Erythroblast (primary cell): ENCODE measurements at regions not wholly inside any gene's neighbourhood (a gene's known extent, or its start where the extent isn't known, plus 50 kb on each side); places are given as distances from the start of the nearest gene placed in this dataset.

Source experiments
- GATA1 ChIP-seq: IDR thresholded peaks from 2 replicates; pipeline ENCODE4 v1.6.1; 2011; ENCODE audit warnings: low read depth, mild to moderate bottlenecking, control low read depth, low read length, moderate library complexity
- POLR2A ChIP-seq: IDR thresholded peaks from 2 replicates; pipeline ENCODE4 v1.6.1; 2011; ENCODE audit warnings: mild to moderate bottlenecking, low read length

DNA sequence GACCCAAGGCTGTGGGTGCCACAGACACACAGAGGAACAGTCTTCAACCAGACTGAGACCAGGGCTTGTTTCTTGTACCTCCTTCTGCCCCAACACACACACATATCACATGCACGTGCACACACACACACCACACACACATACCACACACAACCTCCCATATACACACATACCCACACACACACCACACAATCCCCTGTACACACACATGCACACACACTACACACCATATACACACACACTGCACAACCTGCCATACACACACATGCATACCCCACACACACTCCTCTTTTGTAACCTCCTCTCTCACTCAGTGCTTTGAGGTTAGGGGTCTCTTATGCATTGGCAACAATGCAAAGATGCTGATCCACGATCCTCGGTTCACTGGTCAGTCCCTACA lies 217.0 kb downstream of the AJAP1 start:
- TF ChIP-seq POLR2A (no peak), GATA1 (no peak)
